NOMO-1 (cell line): ENCODE measurements at regions not wholly inside any gene's neighbourhood (a gene's known extent, or its start where the extent isn't known, plus 50 kb on each side); places are given as distances from the start of the nearest gene placed in this dataset.

Experiments used
- DNase-seq, 2 experiments: peaks; one replicate each; lab custom pipeline; 2025; ENCODE audit not compliant: unreplicated experiment in 2 of 2; lab: John Stamatoyannopoulos, UW

DNA sequence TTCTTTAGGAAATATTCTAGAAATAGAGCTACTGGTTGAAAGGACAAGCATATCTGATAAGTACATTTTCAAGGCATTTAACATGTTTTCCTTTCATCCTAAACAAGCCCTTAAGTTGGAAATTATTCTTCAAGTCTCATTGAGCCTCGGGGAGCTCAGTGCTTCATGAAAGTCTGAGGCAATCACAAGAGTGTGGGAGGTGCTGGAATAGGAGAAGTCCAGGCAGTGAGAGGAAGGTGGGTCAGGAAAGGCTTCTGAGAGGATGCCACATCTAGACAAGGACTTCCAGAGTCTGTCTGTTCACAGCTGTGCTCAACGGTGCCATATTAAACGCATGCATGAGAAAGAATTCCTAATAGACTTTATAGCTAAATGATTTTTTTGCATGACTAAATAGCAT, 69.8 kb downstream of the CD83 start:
- no peak for DNase-seq

DNA sequence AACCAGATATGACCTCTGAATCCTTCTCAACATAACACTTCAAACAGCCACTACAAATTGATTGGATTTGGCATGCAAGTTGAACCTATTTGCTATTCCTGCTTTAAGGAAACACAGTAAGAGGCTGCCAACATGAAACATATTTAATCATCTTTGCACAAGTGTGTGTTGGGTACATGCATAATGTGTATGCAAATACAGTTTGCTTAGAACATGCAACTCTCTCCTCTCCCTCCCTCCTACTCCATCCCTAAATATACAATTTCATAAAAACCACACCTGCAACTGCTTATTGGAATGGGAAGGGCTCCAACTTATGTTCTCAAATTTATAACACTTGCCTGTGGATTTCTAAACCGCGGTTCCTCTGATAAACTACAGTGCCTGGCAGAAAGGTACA, 71.5 kb downstream of the CD83 start:
- no peak for DNase-seq

DNA sequence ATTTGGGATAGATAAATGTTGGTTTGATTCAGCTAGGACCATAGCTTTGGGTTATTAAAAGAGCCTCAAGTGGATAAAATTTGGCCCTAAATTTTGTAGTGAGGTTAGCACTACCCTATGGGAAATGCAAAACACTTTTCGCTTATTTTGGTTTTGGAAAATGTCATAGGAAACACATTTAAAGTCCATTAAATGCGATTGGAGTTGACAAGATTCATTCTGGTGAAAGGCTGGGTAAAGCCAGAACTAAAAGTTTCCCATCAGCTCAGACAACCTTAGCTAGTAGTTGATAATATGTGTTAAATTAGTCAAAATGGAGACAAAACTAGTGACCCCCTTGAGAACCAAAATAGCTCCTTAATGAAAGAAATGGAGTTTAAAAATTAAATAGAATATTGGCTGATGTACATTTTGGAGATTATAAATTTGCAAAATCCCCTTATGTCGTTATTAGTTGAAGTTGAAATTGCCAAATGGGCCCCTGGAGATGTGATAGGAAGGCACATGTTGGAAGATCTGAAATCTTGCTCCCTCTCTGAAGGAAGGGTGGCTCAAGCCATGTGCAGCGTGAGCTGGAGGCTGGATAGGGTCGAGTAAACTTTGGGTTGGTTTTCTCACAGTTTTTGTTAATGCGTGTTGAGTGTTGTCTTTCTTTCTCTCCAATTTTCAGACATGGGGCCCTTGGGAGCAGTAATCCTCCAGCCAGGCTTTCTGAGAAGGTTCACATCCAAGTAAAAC, 72.8 kb downstream of the CD83 start:
- no peak for DNase-seq

DNA sequence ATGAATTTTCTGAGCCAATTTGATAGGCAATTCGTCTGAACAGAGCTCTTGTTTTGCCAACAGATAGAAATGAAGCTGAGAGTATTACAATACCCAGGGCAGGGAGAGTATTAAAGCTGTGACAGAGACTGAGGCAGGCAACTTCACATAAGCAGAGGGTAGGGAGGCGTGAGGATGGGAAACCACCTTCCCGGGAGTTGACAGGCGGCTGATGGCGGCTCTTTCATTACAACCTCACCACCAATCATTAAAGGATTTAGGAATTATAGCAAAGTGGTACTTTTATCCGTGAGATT, 73.3 kb downstream of the CD83 start:
- no peak for DNase-seq

DNA sequence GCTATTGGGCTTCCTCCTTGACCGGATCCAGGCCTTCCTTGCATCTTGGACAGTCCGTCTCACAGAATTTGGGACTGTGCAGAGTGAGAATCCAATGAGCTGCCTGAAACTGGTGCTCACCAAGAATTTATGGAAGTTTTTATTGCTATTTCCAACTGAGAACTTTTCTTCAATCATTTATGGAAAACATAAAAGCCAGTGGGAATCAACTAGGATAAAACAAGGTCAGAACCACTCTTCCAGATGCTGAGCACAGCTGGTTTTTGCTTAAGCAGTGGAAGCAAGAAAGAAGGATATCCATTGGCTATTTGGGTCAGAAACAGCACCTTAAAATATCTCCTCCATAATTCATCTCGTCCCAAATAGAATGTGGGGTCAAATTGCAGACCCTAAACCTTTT, 74.2 kb downstream of the CD83 start:
- no peak for DNase-seq

DNA sequence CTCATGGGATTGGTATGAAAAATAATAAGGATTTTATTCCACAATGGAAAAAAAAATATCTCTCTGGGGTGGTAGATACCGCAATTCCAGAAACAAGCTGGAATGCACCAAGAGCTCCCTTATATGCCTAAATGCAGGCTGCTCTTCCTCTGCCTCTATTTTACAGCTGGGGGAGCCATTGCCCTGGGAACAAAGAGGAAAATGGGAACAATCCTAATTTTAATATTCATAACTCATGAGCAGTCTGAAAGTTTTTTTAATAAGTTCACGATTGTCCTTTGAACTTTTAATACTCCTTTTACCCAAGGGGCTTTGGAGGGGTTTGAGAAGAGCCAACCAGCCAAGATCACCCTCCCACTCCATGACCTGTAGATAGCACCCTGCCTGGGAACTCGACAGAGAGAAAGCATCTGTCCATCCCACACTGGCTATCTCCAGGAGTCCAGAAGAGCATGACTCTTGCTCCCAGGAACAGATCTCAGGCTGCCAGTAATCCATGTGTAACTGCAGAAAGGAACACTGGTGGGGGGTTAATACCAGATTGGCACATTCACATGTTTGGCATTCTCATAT, 74.7 kb downstream of the CD83 start:
- no peak for DNase-seq

DNA sequence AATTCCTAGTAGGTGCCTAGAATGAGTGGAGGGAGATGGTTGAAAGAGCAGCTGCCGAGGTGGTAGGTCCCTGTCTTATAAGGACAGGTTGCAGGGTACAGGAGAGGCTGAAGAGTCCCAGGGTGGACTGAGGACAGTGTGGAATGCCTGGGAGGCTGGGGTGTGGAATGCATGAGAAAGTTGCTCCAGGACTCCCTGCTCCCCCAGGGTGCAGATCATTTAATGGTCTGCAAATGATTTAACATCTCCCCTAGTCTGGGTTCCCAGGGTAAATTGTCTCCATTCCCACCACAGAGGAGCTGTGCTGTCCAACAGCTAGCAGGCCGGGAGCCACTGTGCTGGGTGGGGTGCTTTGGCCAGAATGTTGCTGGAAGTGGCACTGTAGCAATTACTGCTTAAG, 76.0 kb downstream of the CD83 start:
- no peak for DNase-seq

DNA sequence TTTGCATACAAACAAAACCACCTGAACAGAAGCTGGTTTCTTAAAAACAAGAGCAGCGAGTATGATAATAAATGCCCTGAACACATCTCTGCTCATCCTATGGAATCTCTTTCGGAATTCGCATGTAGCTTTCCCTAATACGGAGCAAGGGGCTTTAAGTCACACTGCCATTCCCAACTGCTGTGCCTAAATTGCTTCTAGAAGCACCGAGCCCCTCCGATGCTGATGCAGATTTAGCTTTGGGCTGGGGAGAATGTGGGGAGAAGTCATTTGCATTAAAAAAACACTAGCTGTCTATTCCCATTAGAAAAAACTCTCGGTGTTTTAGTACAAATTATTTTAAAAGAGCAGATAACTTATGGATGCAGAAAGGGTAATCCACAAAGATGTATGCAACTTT, 76.9 kb downstream of the CD83 start:
- DNase-seq = no peak

DNA sequence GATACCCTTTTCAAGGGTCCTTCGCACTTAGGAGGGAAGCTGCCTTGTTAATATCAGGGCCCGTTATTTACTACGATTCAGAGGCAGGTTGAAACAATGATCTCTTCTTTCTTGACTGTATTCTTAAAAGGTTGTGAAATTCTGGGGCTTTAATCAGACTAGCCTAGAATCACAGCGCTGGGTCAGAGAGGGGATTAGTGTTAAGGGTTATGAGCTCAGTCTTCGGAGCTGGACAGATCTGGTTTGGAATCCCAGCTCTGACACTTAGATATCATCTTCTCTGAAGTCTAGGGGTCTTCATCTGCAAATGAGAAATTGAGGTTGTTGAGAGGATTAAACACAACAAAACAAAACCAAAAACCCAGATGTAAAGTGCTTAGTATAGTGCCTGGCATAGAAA, 77.4 kb downstream of the CD83 start:
- no peak for DNase-seq

DNA sequence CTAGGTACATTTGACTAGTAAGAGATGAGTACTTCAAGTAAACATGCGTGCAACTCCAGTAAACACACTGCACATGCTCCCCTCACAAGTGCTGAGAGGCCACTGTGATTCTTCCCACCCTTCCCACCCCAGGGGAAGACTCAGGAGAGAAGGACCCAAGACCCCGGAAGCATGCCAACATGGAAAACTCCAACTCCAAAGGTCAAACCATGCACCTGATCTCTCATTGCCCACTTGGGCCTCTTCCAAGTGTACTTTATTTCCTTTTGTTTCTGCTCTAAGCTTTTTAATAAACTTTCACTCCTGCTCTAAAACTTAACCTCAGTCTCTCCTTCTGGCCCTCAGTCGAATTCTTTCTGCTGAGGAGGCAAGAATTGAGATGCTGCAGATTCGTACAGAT, 78.5 kb downstream of the CD83 start:
- no peak for DNase-seq

DNA sequence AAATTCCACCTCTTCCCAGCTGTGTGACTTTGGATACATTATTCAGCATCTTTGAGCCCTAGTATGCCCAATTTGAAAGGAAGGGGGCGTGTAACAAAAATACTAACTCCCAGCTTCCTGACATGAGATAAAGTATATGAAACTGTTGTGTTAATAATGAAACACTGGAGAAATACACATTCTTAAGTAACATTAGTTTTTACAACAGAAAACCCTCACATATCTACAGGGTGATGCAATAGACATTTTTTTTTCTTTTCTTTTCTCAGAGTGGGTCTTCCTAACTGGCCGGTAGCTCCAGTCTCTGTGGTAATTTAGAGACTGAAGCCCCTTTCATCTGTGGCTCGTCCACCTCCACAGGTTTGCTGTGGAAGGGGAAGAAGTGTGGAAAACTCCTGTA, 79.5 kb downstream of the CD83 start:
- DNase-seq = no peak

DNA sequence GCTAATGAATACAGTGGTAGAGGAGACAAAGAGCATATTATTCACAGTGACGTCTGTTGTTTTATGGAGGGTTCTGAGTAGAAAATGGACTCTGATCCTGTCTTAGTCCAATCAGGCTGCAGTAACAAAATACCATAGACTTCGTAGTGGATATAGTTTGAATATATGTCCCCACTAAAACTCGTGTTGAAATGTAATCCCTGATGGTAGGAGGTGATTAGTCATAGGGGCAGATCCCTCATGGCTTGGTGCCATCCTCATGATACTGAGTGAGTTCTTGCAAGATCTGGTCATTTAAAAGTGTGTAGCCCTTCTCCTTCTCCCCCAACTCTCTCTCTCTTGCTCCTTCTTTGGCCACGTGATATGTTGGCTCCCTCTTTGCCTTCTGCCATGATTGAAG, 82.5 kb downstream of the CD83 start:
- DNase-seq = no peak

DNA sequence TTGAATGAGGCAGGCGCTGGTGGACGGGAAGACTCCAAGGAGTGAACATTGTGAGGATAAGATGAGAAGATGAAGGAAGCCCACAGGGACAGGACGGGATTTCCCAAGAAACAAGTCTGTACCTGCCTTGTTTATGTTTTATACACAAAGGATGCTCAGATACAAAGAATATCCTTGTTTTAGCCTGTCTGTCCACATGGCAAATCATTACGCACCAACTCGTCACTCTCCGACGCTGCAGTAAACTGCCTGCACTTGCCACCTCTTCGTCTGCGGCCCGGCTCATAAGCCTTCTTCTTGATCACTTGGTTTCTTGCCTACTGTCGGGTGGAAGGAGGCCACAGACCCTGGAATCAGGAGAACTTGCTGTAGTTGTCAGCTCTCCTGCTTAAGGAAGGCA, 85.4 kb downstream of the CD83 start:
- DNase-seq = no peak

DNA sequence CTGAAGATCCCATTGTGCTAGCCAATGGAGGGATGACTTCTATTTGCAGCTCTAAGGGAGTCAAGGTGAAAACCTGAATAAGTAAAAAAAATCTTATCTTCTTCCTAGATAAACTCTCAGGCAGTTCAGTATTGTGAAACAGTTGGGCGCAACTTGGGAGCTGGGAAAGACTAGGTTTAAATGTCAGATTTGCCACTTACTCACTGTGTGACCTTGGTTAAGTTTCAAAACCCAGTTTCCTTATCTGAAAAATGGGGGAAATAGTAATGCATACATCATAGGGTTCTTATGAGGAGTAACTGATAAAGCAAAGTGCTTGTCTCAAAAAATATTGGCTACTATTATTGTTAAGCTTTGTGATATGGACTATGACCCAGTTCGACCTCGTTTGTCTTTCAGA, 88.8 kb downstream of the CD83 start:
- DNase-seq = no peak

DNA sequence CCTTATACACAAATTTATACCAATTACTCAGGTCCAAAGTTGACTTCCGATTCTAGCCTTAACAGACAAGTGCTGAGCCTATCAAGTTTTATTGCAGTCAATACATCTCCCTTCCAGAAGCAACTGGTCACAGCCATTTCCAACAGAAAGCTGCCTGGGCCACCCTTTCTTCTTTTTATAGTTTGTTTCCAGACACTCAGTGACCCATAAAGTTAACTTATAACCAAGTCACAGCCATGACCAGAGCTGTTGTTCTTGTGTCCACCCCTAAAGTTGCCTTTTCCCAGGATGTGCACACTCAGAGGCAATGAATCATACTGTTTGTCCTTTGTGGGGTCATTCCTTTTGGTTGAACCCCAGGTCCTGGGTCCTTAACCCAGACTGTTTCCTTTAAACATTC, 89.9 kb downstream of the CD83 start:
- DNase-seq = no peak

DNA sequence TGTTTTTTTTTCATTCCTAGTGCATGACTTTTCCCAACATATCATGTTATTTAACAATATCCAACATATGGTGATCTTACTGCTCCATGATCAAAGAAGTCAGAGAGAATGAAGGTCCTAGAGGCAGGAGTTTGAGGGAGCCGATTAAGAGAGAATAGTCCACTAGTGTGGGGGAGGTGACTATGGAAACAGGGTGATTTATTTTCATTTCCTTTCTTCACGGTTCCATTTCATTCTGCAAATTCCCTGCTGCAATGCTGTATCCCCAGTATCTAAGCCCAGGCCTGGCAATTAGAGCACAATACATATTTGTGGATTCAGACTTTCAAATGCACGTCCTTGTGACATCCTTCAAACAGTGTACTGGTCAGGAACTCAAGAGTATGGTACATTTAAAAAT, 91.4 kb downstream of the CD83 start:
- DNase-seq = no peak

DNA sequence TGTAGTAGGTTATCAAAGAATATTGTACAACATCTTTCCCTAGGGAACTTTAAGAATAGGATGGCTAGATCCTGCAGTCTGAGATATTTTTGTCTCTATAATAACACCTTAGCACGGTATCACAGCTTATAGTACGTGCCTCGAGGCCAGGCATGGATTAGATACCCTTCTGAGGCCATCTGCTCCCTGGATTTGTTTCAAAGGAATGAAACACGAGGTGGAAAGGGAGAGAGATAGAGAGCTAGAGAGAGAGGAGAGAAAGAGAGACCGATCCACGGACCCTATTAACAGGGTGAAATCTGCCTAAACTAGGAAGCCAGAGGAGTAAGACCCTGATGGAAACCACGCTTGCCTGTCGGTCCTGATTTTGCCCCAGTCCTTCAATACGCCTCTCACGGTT, 92.5 kb downstream of the CD83 start:
- DNase-seq = no peak

DNA sequence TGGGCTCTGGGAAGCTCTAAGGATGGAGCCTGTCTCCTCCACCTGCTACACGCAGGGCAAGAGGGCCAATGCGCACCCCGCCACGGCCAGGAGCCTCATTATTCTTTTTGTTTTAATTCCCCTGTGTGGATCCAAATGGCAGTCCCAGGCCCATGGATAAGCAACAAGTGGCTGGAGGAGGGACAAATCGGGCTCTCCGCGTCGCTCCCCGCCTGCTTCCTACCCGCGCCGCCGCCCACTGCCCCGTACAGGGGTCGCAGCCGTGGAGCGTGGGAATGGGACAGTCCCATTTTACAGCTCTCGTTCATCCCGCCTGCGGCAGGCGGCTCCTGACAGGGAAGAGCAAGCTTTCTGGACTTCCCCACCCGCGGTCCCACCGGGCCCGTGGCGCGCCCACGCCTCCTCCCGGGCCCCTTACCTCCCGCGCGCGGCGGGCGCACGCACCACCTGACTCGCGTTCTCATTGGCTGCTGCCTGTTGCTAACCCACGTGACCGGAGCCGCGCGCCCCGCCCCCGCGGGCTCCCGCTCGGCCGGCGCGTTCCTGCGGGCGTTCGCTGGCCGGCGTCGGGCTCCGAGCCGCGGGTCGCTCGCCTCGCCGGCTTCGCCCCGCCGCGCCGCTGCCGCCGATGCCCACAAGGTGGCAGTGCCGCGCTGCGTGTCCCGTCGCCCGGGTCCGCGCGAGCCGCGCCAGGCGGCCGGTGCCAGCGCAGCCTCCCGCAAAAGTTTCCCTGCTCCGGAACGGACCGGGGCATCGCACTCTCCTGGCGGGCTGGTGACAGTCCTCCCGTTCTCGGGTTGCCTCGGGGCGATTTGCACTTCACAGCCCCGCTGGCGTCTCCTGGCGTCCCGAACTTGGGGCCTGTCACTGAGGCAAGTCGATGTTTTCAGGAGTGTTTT, 93.3 kb downstream of the CD83 start:
- peak; percentile 89 to 97 for DNase-seq

DNA sequence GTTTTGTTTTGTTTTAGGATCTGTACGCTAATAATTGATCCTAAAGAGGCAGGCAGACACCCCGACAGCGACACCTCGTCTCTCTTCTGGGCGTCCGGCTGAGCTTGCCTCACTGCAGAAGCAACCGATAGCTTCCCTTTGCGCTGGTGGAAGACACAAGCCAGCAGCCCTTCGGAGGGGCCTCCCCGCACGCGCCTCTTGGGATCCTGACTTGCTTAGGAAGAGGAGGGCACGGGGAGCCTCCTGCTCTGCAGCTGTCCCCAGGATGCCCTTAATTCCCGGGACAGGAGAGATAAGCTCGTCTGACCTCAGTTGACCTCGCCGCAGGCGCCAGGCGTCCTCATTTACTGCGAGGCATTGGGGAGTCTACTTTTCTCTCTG, 94.0 kb downstream of the CD83 start:
- peak; percentile 60 to 84 for DNase-seq

DNA sequence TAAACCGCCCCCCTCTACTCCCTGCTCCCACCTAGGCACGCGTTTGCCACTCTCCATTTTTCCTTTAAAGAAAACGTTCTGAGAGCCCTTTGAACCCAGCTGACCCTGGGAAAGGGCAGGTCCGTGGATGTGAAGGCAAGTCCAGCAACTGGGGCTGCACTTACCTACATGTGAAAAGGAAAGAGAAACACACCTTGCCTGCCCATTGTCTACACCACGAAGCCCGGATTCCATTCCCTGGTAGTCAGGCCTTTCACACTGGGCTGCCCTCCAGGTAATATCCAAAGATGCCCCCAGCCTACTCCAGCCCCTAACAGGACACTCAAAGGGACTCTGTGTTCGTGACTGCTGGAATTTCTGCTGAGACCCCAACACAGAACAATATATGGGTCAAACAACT, 94.4 kb downstream of the CD83 start:
- DNase-seq = no peak

DNA sequence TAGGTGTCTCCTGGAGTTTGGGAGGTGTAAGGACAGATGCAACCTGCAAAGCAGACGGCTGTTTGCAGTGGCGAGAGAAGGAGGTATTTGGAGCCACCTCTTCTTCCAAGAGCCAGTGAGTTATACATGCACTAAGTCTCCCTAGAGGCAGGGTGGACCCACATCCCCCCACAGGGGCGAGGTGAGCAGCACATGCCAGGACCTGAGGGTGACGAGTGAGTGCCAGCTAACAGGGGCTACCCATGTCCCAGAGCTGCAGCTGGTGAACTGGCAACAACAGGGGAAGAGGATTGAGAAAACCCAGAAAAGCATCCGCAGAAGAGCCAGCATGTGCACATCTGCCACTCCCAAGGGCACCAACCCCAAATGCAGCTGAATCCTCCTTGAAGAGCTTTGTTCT, 95.1 kb downstream of the CD83 start:
- DNase-seq = no peak
